ENCODE measurements at regions not wholly inside any gene's neighbourhood (a gene's known extent, or its start where the extent isn't known, plus 50 kb on each side); places are given as distances from the start of the nearest gene placed in this dataset.

GRCh38 chr20:63116412-63117106 is 99.4 kb downstream of the YTHDF1 start (continued):
- TF ChIP-seq E4F1 (CRISPR knock-in tag; IDR thresholded peaks at IDR 0.05; ENCODE audit: borderline replicate concordance) (no peak), PRMT5 (CRISPR knock-in tag; IDR thresholded peaks at IDR 0.05) (peak; percentile 61; the same call in 1 of the 2 replicates), MIER1 (IDR thresholded peaks at IDR 0.05; ENCODE audit: low read depth) (peak; percentile 90), SNAPC5 (CRISPR knock-in tag; IDR thresholded peaks at IDR 0.05) (no peak), NCOR1 (IDR thresholded peaks at IDR 0.05) (no peak), ZNF263 (CRISPR knock-in tag; IDR thresholded peaks at IDR 0.05; ENCODE audit: borderline replicate concordance) (peak; percentile 41; the same call in 1 of the 2 replicates), GABPB1 (CRISPR knock-in tag; IDR thresholded peaks at IDR 0.05) (peak; percentile 90), ZKSCAN1 (IDR thresholded peaks at IDR 0.05; ENCODE audit: low read depth, low read length) (no peak), GABPA (tag; conservative IDR thresholded peaks at IDR 0.05; ENCODE audit: low read depth) (peak; percentile 64), RCOR1 (IDR thresholded peaks at IDR 0.05; ENCODE audit: borderline replicate concordance in 1 of 2, low read depth in 2 of 2, low read length in 2 of 2) (peak in 1 of 2 experiments; percentile 24; a peak in 1 of 4 replicates), MAZ (CRISPR knock-in tag; conservative IDR thresholded peaks at IDR 0.05 in 1 of 2, IDR thresholded peaks at IDR 0.05 in 1 of 2) (peak in 1 of 2 experiments; percentile 56; a peak in 2 of 4 replicates), TFAP4 (CRISPR knock-in tag; IDR thresholded peaks at IDR 0.05; ENCODE audit: borderline replicate concordance) (peak; percentile 52; the same call in 1 of the 2 replicates), ZNF511 (CRISPR knock-in tag; IDR thresholded peaks at IDR 0.05) (peak; percentile 78), AFF1 (IDR thresholded peaks at IDR 0.05; ENCODE audit: low read depth in 1 of 2, partially characterized antibody in 2 of 2) (peak in 1 of 2 experiments; percentile 75), SIN3A (IDR thresholded peaks at IDR 0.05; ENCODE audit: borderline replicate concordance in 2 of 2, control insufficient read depth in 1 of 2, low read depth in 2 of 2, low read length in 2 of 2) (0 out of 4 replicates have a peak, but pooled peaks of 1 of the 2 experiments have one; percentile 6)

Data from K562 (cell line).